Stromal cell of bone marrow (primary cell): ENCODE measurements at regions not wholly inside any gene's neighbourhood (a gene's known extent, or its start where the extent isn't known, plus 50 kb on each side); places are given as distances from the start of the nearest gene placed in this dataset.
"Not testable (repeated sequence)": the region's sequence is repeated elsewhere in the genome, so short reads cannot be mapped to it uniquely, and the experiment has no call there.

ENCODE experiments used
- DNase-seq: peaks from one replicate; pipeline ENCODE4 v3.0.0-alpha.2; 2012; ENCODE audit warnings: low read depth

DNA sequence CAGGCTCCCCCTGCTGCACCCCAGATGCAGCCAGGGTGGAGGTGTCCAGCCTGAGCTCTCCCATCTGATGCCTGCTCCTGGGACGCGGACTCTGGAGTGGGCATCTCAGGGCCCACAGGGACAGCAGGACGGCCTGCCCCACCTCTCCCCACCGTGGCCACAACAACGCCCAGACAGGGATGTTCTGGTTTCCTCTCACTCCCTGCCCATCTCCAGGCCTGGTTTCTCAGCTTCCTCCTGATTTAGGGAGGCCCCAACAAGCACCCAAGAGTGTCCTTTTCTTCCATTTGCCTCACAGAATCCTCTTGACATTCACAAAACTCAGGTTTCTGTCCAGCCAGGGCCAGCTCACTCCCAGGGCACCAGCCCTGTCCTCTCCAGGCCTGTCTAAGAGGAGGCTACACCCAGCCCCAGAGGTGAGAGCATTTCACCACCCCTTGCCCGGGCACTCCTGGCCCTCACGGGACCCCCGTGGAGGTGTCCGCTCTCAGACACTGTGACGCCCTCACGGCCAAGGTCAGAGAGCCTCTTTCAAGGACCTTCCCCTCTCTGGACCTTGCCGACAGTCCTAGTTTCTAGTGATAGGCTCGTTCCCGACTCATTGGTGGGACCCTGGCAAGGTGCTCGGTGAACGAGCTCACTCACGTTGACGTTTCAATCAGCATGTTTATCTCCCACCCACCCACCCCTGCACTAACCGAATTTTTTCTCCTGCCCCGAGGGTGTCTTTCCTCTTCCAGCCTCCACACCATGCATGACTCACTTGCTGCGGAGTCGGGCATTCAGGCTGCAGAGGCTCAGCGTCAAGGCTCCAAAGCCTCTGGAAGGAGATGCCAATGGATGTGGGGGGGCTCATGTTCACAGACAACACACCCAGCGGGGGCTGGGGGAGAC lies 62.0 kb upstream of the UNC5A start:
- no peak for DNase-seq

DNA sequence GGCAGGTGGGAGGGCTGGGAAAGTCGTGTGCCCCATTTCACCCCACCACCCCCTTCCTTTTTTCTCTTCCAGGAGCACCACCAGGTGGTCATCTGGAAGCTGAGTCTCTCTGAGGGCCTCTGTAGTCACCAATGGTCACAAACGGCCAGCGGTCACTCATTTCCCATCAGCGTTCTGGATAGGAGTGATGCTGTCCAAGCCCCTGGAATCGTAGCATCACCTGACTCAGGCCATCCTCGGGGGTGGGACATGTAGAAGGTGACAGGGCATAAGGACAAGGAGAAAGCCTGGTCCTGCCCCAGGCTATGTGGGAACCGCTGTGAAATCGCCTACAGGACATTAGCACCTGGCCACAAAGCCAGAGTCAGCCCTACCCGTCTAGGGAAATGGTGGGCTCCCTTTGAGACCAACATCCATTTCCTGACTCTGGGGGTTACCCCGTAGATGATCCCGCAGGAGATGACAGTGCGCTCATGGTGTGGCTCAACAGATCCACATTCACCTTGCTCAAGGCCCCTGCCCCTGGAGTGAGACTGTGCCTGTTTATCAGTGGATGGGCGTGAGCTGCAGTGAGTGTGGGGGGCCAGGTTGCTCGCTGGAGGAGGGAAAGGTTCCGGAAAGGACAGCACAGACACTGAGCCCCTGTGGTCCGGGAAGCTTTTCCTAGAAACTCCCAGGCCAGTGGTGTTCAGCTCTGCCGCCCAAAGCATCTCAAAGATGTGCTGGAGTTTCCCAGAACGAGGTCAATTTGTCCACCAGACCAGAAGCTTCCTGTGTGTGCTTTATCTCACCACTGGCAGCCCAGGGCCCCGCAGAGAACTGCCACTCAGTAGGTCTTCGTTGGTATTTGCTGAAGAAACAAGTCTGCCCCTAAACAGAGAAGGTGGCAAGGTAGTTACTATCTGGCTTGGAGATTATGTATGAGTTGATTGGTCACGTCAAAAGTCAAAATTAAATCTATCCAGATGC lies 61.1 kb upstream of the UNC5A start:
- no peak for DNase-seq

DNA sequence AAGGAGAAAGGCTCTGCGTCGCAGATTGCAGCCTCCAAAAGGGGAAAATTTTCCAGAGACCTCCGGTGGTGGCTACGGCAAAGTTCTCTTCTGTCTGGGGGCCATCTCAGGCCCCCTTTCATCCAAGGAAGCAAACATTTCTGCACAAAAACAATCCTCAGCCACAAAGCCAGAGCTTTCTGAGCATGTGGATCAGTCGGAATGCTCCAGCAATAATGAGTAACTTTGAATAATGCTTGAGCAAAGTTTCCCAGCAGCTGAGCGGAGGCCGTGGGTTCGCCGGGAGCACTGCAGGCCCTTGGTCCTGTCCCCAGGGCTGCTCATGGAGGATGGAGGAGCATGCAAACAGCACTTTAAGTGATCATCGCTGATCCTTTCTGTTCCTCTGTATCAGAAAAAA lies 60.2 kb upstream of the UNC5A start:
- no peak for DNase-seq

DNA sequence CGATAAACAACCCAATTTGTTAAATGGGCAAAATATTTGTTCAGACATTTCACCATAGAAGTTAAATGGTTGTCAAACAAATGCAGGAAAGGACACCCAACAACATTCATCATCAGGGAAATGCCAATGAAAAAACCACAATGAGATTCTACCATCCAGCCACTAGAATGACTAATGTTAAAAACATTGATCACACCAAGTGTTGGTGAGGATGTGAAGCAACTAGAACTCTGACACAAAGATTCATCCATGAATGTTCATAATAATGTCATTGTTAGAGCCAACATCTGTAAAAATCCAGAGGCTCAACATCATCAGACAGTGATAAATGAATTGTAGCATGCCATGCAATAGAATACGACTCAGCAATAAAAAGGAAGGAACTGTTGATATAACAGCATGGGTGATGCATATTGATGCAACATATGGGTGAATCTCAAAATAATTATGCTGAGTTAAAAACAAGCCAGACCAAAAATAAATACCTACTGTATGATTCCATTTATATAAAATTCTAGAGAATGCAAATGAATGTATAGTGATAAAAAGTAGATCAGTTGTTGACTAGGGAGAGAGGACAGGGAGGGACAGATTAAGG lies 55.9 kb upstream of the UNC5A start:
- DNase-seq = no peak

DNA sequence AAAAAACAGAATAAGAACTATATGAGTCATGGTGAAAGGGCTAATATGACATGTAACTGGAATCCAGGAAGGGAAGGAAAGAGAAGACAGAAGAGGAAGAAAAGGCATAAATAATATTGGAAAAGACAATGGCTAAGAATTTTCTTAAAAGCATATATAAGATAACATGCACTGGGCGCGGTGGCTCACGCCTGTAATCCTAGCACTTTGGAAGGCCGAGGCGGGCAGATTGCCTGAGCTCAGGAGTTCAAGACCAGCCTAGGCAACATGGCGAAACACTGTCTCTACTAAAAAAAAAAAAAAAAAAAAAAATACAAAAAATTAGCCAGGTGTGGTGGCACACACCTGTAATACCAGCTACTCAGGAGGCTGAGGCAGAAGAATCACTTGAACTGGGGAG lies 54.8 kb upstream of the UNC5A start:
- DNase-seq = not testable (repeated sequence)

DNA sequence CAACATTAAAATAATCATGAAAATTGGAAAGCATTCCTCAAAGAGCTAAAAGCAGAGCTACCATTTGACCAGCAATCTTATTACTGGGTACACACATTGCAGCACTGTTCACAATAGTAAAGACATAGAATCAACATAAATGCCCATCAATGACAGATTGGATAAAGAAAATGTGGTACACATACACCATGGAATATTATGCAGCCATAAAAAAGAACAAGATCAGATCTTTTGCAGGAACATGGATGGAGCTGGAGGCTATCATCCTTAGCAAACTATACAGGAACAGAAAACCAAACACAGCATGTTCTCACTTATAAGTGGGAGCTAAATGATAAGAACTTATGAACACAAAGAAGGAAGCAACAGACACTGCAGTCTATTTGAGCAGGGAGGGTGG lies 52.8 kb upstream of the UNC5A start:
- DNase-seq = not testable (repeated sequence)
